GM18907 (cell line): ENCODE measurements at regions not wholly inside any gene's neighbourhood (a gene's known extent, or its start where the extent isn't known, plus 50 kb on each side); places are given as distances from the start of the nearest gene placed in this dataset.

Source experiments
- ATAC-seq: cut with Tn5 transposase; IDR thresholded peaks from one replicate; pipeline ENCODE4 v1.9.1; 2021; ENCODE audit warnings: mild to moderate bottlenecking, moderate library complexity; ENCODE audit not compliant: unreplicated experiment

DNA sequence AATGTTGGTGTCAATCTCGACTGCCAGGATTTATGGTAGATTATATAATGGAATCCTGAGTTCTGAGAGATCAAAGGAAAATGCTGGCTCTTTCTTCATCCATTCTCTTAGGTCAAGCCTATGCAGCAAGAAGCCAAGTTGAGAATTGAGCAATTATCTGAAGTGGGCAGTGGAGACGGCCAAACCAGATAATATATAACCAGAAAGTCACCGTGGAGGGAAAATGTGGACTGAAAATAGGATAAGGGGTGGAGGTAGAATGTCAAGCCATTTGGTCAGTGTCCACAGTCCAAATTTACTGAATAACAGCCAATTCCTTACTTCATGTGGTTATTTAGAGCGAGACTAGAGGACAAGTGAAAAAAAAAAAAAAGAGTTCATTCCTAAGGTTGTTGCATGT is 107.8 kb upstream of the ESR1 start:
- ATAC-seq = no peak

DNA sequence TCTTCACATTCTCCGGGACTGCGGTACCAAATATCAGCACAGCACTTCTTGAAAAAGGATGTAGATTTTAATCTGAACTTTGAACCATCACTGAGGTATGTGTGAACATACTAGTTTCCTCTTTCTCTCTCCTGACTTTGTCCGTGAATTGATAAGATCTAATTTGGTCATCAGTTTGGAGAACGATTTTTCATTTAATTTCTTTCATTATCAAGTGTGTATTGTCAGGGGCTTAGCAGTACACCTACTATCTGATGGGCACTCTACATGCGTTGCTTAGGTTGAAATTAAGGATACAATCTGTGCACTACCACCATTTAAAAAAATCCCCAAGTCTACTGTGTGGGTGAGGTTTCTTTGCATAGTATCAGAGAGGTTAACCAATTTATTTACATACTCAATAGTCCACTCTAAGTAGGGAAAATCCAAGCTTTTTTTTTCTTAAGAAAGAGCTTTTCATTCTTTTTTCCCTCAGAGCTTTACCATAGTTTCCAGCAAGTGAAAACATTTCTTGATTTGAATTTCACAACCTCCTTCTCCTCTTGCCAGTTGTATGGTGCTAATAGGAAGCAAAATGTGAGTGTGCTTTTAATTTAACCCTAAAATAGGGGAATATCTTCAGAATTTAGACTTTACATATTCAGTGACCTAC is 105.4 kb upstream of the ESR1 start:
- ATAC-seq = peak; percentile 77

DNA sequence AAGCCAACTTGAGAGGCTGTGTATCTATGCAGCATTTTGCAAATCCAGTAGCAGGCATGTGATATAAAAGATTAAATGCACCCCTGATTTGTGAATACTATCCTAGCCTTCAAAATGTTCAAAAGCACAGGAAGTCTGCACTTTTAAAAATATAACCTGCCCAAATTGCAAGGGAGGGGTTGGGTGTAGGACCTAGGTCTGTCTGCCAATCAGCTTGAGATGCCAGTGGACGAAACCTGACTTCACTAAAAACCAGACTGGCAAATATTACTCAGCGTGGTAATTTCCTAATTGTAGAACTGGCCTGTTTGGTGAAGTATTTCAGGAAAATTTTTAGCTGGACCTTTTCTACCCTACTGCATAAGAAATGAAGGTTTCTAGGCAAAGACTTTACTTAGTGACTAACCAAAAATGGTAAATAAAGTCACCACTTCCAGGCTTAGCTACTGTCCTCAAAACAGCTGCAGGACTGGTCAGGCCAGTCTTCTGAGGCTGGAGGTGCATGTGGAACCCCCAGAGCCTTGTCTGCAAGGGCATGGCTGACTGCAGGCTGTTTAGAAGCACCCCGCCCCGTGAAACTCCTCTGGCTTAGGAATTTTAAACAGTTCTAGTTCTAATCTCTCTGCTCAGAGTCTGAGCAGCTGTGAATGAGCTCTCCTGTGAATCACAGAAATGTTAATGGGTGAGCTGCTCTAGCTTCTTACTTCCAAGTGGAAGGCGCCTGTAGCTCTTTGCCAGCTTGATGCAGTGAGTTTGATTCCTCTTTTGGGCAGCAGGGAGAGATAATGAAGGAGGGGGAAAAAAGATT is 104.4 kb upstream of the ESR1 start:
- peak; percentile 72 for ATAC-seq

DNA sequence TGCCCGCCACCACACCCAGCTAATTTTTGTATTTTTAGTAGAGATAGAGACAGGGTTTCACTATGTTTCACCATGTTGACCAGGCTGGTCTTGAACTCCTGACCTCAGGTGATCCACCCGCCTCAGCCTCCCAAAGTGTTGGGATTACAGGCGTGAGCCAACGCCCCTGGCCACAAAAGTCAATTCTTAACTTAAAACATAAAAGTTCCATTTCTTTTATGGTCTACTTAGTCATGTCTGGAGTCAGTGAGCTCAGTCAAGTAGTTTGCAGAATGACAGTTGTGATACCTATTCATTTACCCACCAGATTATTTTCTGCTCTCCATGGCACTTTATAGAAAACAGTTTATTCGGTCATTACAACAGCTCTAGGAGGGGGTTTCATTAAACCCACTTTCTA is 103.1 kb upstream of the ESR1 start:
- ATAC-seq = no peak

DNA sequence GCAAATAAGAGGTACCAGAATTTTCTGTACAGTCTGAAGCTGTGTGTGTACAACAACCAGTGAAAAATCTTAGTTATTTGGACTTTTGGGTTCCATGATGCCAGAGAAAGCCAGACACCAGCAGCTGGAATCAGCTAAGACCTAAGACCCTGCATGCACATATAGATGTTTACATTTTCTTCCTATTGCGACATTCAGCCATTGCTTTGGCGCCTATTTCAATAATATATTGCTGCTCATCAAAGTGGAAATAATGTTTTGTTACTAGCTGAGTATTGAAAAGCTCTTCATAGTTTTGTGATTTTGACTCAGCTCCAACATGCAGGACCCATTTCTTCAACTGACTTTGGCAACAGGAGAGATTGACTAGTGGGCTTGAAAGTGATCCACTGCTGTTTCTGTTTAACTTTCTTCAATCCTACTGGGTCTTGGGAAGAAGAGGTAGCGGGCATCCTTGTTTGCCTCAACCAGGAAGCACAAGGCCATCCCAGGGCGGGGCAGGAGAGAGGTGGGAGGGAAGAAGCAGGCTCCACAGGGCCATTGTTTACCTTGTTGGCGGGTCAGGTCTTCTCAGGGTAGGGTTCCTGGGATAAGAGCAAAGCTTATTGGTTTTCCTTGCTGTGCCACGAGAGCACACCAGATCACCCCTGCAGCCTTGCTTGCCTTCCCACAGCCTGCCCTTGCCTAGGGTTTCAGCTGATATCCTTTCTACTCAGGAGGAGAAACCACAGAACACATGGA is 101.3 kb upstream of the ESR1 start:
- no peak for ATAC-seq

DNA sequence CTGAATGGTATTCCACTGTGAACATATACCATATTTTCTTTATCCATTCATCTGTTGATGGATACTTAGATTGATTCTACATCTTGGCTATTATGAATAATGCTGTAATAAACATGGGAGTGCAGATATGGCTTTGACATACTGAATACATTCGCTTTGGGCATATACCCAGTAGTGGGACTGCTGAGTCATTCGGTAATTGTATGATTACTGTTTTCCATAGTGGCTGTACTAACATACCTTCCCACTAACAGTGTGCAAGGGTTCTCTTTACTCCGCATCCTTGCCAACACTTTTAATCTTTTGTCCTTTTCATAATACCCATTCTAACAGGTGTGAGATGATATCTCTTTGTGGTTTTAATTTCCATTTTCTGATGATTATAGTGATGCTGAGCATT is 98.2 kb upstream of the ESR1 start:
- ATAC-seq = no peak

DNA sequence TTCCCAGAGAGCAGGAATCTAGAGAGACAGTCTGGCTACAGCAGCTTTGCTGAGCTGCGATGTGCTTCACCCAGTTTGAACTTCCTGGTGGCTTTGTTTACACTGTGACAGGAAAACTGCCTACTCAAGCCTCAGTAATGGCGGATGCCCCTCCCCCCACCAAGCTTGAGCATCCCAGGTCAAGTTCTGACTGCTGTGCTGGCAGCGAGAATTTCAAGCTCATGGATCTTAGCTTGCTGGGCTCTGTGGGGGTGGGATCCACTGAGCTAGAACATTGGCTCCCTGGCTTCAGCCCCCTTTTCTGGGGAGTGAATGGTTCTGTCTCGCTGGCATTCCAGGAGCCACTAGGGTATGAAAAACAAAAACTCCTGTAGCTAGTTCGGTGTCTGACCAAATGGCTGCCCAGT is 91.0 kb upstream of the ESR1 start:
- no peak for ATAC-seq

DNA sequence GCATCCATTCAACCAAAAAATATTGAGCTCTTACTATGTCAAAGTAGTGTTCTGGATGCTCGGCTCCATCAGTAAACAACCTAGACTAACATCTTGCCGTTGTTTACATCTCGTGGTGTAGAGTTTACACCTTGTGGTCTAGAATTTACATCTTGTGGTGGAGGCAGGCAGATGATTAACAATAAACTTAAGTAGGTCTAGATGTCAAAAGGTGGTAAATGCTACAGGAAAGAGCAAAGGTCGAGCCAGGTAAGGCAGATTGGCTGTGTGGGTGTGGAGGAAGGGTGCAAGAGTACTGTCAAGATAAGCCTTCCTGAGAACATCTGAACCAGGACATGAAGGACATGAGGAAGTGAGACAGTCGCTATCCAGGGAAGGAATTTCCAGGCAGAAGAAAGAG is 88.4 kb upstream of the ESR1 start:
- ATAC-seq = no peak

DNA sequence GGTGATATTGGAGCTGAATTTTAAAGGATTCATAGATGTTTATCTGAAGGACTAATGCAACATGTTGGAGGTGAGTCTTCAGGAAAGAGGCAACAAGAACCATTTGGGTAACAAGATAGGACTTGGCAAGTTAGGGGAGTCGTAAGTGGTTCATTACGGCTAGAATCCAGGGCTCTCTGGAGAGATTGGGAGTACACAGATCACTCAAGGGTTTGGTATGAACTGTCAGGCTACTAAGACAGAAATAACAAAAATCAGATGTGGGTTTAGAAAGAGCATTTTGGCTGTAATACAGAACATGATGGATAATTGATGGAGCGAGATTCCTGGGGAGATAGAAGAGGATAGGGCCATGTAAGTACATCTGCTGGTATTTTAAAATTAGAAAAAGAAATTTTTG is 86.3 kb upstream of the ESR1 start:
- ATAC-seq = no peak

DNA sequence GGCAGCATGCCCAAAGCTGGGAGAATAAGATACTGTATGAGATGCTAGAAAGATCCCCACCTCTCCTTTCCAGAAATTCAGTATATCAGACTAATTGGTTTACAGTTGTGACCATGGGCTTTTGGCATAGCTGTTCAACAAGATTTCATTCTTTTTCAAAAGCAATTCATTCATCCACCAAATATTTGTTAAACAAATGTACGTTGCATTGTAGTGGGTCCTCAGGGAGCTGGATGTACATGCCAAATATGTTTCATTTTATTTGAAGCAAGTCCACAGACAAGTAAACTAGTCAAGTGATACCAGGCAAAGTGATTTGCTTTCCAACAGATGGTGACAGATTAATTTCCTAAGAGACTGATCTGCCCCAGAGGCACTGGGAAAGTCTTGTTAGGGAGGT is 85.8 kb upstream of the ESR1 start:
- ATAC-seq = no peak

DNA sequence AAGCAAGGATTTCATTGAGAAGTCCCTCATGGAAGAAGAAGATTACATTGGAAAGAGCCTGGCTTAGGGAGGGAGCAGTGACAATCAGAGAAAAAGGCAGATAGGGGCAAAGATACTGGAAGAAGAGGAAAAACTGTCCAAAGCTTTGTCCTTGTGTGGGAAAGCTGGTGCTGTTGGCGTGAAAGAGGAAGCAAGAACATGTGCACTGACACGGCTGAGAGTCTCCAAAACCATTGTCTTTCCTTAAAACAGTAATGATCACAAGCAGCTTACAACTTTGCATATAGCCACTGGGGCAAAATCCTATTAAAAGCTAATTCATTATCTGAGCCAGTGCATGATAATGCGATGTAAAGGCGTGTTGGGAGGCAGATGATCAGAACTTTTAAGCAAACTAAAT is 85.1 kb upstream of the ESR1 start:
- ATAC-seq = no peak

DNA sequence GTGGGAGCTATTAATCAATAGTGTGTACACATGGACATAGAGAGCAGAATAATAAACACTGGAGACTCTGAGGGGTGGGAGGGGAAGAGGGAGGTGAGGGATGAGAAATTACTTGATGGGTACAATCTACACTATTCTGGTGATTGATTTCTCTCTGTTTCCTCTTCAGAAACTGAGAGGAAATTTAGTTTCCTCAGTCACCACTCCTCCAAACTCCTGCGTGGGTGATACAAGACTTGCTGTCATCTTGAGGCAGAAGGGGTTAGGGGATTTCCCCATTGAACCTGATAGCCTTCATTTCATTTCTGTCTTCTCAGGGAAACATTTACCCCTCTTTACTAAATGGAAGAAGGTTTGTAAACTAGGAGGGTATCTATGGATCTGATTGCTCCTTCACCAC is 84.3 kb upstream of the ESR1 start:
- no peak for ATAC-seq

DNA sequence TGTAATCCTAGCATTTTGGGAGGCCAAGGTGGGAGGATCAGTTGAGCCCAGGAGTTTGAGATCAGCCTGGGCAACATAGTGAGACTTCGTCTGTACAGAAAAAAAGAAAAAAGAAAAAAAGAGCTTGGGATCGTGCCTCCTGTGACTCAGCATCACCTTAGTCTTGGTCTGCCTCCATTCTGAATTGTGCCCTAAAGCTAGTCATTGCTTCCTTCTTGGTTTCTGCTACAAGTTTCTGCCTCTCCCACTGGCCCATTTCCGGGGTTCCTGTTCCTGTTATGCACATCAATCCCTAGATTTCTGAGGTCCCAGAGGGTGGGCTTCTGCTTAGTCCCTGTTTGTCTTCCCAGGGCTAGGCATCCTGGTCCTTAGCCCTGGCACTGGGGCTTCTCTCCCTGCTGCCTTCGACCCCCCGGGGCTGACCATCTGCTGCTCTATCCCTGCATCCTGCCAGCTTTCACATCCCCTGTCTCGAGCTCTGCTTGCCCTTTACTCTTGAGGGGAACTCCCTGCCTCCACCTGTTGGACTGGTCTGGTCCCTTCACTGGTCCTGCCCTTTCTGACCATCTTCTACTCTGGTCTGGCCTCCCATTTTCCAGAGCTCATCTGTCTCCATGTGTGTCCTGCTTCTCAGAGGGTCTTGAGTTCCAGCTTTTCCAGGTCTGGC is 77.5 kb upstream of the ESR1 start:
- ATAC-seq = no peak

DNA sequence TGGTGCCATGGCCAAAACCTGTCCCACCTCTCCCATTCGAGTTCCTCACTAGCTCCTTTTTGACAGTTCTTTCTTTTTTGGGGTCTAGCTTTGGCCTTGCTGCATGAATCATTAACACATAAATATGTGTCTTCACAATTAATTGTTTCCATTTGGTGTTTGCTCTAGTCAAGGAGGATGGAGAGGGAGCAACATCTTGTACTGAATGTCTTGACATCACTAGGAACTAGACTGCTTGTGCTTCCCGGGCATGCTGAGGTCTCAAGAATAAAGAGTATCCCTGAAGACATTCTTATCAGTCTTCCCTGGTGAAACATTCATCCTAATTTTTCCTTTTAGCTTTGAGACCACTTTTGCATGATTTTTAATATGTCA is 77.0 kb upstream of the ESR1 start:
- no peak for ATAC-seq

DNA sequence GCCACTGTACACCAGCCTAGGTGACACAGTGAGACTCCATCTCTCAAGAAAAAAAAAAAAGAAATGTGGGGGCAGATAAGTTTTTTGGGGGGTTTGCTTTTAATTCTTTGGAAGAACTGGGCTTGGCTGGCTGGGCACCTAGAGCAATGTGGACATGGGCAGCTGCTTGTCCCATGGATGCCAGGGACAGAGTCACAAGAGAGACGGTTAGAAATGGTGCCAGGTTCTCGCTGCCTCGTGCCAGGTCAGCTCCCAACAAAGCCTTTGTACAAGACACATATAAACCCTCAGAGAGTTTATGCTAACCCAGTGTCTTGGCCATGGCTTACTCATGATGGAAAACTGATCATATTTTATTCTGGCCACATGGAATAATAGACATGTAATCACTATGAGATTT is 76.2 kb upstream of the ESR1 start:
- no peak for ATAC-seq

DNA sequence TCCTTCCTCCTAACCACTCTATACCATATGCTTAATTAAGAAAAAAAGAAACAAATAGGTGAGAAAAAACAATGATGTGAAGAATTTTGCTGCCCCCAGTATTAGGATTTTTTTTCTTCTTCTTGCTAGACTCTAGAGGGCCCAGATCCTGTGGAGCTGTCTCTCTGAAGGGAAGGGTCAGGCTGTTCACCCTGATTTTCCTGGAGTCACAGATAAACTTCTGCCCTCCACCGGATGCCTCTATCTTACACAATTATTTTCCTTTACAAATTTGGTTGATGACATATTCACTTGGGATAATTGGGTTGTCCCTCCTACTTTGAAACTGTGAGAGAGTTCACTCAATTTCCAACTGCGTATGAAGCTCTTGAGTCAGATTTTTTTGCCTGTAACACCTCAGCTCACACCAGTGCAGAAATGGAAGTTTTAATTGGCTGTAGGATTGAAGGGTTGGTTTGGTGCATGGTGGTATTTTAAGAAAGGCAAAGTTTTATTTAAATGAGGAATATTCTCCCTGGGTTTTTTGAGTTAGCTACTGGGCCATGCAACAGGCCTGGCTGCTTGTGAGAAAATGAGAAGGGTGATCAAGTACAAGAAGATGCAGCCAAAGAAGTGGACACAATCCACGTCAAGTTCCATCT is 73.7 kb upstream of the ESR1 start:
- no peak for ATAC-seq

DNA sequence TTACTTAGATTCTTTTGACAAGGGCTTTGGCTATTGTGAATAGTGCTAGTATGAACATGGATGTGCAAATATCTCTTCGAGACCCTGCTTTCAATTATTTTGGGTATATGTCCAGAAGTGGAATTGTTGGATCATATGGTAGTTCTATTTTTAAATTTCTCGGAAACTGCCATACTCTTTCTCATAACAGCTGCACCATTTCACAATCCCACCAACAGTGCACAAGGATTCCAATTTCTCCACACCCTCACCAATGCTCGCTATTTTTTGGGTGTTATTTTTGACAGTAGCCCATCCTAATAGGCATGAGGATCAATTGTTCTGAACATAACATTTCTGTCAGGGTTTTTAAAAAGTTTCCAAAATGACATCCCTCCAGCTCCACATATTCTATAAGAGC is 69.2 kb upstream of the ESR1 start:
- ATAC-seq = no peak

DNA sequence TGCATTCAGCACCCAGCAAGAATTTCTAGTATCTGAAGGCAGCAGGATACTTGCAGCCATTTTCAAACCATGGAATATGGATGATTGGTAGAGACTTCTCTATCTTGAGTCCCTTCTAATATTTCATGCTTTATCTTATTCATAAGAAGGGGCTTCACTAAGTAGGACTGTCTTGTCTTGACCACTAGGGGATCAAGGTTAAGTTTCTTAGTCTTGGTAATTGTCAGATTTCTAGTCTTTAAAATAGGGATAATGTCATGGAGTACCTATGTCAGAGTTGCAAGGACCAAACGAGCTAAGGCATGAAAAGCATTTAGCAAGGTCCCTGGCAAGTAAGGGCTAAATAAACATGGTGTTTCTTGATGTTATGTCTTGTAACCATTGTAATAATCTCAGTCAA is 68.5 kb upstream of the ESR1 start:
- ATAC-seq = no peak

DNA sequence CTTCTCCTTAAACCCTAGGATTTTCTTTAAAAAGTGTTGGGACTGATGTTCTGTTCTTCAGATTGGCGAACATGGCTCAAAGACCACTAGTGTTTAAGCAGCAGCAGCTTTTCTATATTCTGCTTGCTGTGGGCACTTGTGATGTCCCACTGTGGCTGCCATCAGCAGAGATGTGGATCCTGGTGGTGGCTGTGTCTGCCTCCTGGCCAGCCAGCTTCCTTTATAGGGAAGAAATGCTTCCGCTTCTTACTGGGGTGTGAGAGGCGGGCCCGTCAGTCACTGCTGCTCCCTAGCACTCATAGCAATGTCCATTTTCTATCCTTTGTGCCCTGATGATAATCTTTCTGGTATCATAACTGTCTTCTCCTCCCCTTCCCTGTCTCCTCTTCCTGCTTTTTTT is 66.7 kb upstream of the ESR1 start:
- ATAC-seq = no peak

DNA sequence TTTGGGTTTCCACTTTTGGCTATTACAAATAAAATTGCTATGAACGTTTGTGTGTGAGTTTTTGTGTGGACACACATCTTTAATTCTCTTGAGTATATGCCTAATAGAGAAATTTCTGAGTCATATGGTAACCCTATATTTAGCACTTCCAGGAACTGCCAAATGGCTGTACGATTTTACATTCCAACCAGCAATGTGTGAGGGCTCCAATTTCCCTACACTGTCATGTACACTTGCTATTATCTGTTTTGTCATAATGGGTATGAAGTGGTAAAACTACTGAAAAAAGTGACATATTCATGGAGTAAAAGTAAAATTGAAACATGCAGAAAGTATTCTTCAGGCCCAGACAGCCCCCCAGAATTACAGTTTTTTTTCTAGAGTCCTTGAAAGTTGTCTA is 59.6 kb upstream of the ESR1 start:
- ATAC-seq = no peak

DNA sequence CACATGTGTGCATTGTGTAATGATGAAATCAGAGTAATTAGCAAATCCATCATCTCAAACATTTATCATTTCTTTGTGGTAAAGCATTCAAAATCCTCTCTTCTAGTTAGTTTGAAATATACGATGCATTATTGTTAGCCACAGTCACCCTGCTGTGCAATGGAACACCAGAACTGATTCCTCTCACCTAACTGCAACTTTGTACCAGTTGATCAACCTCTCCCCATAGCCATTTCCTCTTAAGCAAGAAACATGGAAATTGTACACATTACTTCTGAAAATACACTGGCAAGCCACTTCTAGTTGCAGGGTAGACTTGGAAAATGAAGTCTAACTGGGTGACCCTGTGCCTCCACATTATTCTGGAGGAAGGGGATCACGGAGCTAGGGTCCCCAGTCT is 58.1 kb upstream of the ESR1 start:
- no peak for ATAC-seq
